HEK293 (cell line): ENCODE measurements at regions not wholly inside any gene's neighbourhood (a gene's known extent, or its start where the extent isn't known, plus 50 kb on each side); places are given as distances from the start of the nearest gene placed in this dataset.

Experiments
- CTCF ChIA-PET: fragments of 350-600 bp; formaldehyde crosslinking; extraction: SDS; loops from one replicate; lab custom pipeline; 2021; ENCODE audit warnings: antibody characterized with exemption; lab: Yijun Ruan, JAX
- POLR2A ChIA-PET: fragments of 300-600 bp; formaldehyde crosslinking; extraction: SDS; loops from one replicate; lab custom pipeline; 2020; ENCODE audit warnings: antibody characterized with exemption, inconsistent platforms; lab: Yijun Ruan, JAX
- H3K27ac ChIP-seq: fragments of 200-500 bp; sonication (Bioruptor generic); 2 replicates; pipeline ENCODE4 v1.5.1; 2014; ENCODE audit warnings: low read depth, low read length, control low read depth, inconsistent platforms; ENCODE audit errors: extremely low read depth
- H3K36me3 ChIP-seq, 2 experiments: fragments of 200-500 bp in 1 of 2; sonication (Bioruptor generic) in 1 of 2; 1 replicate in 1 of 2; 2 replicates in 1 of 2; pipeline ENCODE4 v1.5.1; 2014 to 2017; ENCODE audit warnings: inconsistent platforms in 2 of 2, low read length in 2 of 2; ENCODE audit not compliant: control insufficient read depth in 2 of 2, insufficient read depth in 1 of 2
- H3K4me1 ChIP-seq: fragments of 200-500 bp; sonication (Bioruptor generic); 2 replicates; pipeline ENCODE4 v1.5.1; 2014; ENCODE audit warnings: mild to moderate bottlenecking, low read length, inconsistent platforms; ENCODE audit not compliant: control insufficient read depth, insufficient read depth
- H3K4me3 ChIP-seq: 2 replicates; pipeline ENCODE4 v1.5.1; 2011; ENCODE audit warnings: low read depth, mild to moderate bottlenecking, control low read depth, low read length, moderate library complexity
- H3K9me3 ChIP-seq: fragments of 200-500 bp; sonication (Bioruptor generic); 2 replicates; pipeline ENCODE4 v1.5.1; 2014; ENCODE audit warnings: low read depth, low read length, inconsistent platforms; ENCODE audit not compliant: control insufficient read depth, insufficient read depth
- GFI1B ChIP-seq: fragments of 450-650 bp; formaldehyde crosslinking; IDR thresholded peaks from 2 replicates; pipeline ENCODE4 v1.5.1; 2016; ENCODE audit warnings: missing biosample characterization, missing genetic modification characterization
- IKZF3 ChIP-seq: fragments of 450-650 bp; IDR thresholded peaks from 2 replicates; pipeline ENCODE4 v1.5.0; 2018; ENCODE audit warnings: missing biosample characterization, mild to moderate bottlenecking, missing genetic modification characterization, moderate library complexity
- SCRT1 ChIP-seq: fragments of 450-650 bp; formaldehyde crosslinking; IDR thresholded peaks from 2 replicates; pipeline ENCODE4 v1.5.1; 2016; ENCODE audit warnings: missing biosample characterization, missing genetic modification characterization, borderline replicate concordance
- SP7 ChIP-seq: fragments of 450-650 bp; formaldehyde crosslinking; IDR thresholded peaks from 2 replicates; pipeline ENCODE4 v1.5.1; 2016; ENCODE audit warnings: missing biosample characterization, missing genetic modification characterization
- ZBTB21 ChIP-seq: fragments of 450-650 bp; formaldehyde crosslinking; IDR thresholded peaks from 2 replicates; pipeline ENCODE4 v1.5.1; 2017; ENCODE audit warnings: missing biosample characterization, missing genetic modification characterization
- ZBTB7A ChIP-seq: fragments of 450-650 bp; formaldehyde crosslinking; IDR thresholded peaks from 2 replicates; pipeline ENCODE4 v1.5.1; 2016; ENCODE audit warnings: low read depth, missing biosample characterization, missing genetic modification characterization
- ZFP3 ChIP-seq: fragments of 450-650 bp; formaldehyde crosslinking; IDR thresholded peaks from 2 replicates; pipeline ENCODE4 v1.5.1; 2016; ENCODE audit warnings: low read depth, missing biosample characterization, missing genetic modification characterization
- ZNF10 ChIP-seq: fragments of 450-650 bp; formaldehyde crosslinking; IDR thresholded peaks from 2 replicates; pipeline ENCODE4 v1.5.1; 2017; ENCODE audit warnings: missing biosample characterization, missing genetic modification characterization
- ZNF214 ChIP-seq: fragments of 450-650 bp; formaldehyde crosslinking; IDR thresholded peaks from 2 replicates; pipeline ENCODE4 v1.5.1; 2017; ENCODE audit warnings: missing biosample characterization, mild to moderate bottlenecking, missing genetic modification characterization, borderline replicate concordance
- ZNF335 ChIP-seq: fragments of 450-650 bp; formaldehyde crosslinking; conservative IDR thresholded peaks from 2 replicates; pipeline ENCODE4 v1.5.1; 2016; ENCODE audit warnings: missing biosample characterization, missing genetic modification characterization
- ZNF513 ChIP-seq: fragments of 450-650 bp; IDR thresholded peaks from 2 replicates; pipeline ENCODE4 v1.5.1; 2018; ENCODE audit warnings: missing biosample characterization, missing genetic modification characterization
- ZNF585B ChIP-seq: fragments of 450-650 bp; formaldehyde crosslinking; IDR thresholded peaks from 2 replicates; pipeline ENCODE4 v1.5.1; 2016; ENCODE audit warnings: missing biosample characterization, missing genetic modification characterization
- ZNF600 ChIP-seq: fragments of 450-650 bp; formaldehyde crosslinking; IDR thresholded peaks from 2 replicates; pipeline ENCODE4 v1.5.1; 2016; ENCODE audit warnings: missing biosample characterization, missing genetic modification characterization
- ZNF645 ChIP-seq: fragments of 450-650 bp; formaldehyde crosslinking; IDR thresholded peaks from 2 replicates; pipeline ENCODE4; 2016; ENCODE audit warnings: missing biosample characterization, missing genetic modification characterization
- ZSCAN4 ChIP-seq: fragments of 450-650 bp; formaldehyde crosslinking; IDR thresholded peaks from 2 replicates; pipeline ENCODE4 v1.5.1; 2017; ENCODE audit warnings: missing biosample characterization, missing genetic modification characterization
- TF ChIP-seq, protein P1 (sequence below): fragments of 450-650 bp; formaldehyde crosslinking; IDR thresholded peaks from 2 replicates; pipeline ENCODE4 v1.5.1; 2016; ENCODE audit warnings: missing biosample characterization, missing genetic modification characterization, borderline replicate concordance

GRCh38 chr12:24191117-24191516 lies 241.6 kb upstream of the SOX5 start:
- POLR2A ChIA-PET = no interaction called here
- Histone ChIP-seq H3K4me3 (no peak overlapping the region), H3K27ac (no peak overlapping the region), H3K9me3 (no peaks in the 10 kb centered on the region), H3K36me3 (no peaks in the 10 kb centered on the region), H3K4me1 (no peaks in the 10 kb centered on the region)
- TF ChIP-seq ZNF214 (tag by site-specific recombination) = no peak
- no peak for TF ChIP-seq ZNF645
- CTCF ChIA-PET = no interaction called here

GRCh38 chr12:24185782-24186181 lies 236.3 kb upstream of the SOX5 start:
- POLR2A ChIA-PET = no interaction called here
- Histone ChIP-seq H3K27ac (no peak overlapping the region), H3K4me3 (no peak overlapping the region)
- TF ChIP-seq ZBTB7A (tag by site-specific recombination) (no peak), SCRT1 (tag by site-specific recombination) (no peak), ZNF600 (tag by site-specific recombination) (no peak), ZNF513 (tag by site-specific recombination) (no peak), ZFP3 (tag by site-specific recombination) (no peak), ZSCAN4 (tag by site-specific recombination) (no peak)
- TF ChIP-seq, all 188 proteins: peak for 0
- CTCF ChIA-PET = no interaction called here
- no peaks in the 10 kb centered on the region for H3K36me3 ChIP-seq
- H3K4me1 ChIP-seq = no peaks in the 10 kb centered on the region
- H3K9me3 ChIP-seq = no peaks in the 10 kb centered on the region

DNA sequence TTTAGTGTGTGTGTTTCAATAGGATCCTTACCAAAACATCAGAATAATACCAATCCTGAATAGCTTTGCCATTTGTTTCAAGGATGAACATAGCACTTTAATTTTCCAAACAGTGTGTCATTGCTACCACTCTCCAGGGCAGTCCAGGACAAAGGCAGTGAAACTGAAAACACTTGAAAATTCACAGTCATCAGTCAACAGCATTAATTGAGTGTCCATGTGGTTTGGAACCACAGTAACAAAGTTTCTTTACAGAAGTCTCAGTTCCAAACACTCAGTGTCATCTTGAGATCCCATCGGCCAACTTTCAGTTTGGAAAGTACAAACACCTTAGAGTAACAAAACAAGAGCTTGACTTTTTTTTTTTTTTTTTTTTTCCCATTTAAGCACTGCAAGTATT lies 228.4 kb upstream of the SOX5 start:
- Histone ChIP-seq H3K4me3 (no peak overlapping the region), H3K9me3 (no peaks in the 10 kb centered on the region), H3K27ac (no peak overlapping the region), H3K4me1 (no peaks in the 10 kb centered on the region), H3K36me3 (no peaks in the 10 kb centered on the region)
- TF ChIP-seq ZNF335 (tag by site-specific recombination) = no peak
- no peak for TF ChIP-seq ZFP3 (tag by site-specific recombination)
- TF ChIP-seq ZBTB21 (tag by site-specific recombination) = no peak
- TF ChIP-seq, protein P1, sequence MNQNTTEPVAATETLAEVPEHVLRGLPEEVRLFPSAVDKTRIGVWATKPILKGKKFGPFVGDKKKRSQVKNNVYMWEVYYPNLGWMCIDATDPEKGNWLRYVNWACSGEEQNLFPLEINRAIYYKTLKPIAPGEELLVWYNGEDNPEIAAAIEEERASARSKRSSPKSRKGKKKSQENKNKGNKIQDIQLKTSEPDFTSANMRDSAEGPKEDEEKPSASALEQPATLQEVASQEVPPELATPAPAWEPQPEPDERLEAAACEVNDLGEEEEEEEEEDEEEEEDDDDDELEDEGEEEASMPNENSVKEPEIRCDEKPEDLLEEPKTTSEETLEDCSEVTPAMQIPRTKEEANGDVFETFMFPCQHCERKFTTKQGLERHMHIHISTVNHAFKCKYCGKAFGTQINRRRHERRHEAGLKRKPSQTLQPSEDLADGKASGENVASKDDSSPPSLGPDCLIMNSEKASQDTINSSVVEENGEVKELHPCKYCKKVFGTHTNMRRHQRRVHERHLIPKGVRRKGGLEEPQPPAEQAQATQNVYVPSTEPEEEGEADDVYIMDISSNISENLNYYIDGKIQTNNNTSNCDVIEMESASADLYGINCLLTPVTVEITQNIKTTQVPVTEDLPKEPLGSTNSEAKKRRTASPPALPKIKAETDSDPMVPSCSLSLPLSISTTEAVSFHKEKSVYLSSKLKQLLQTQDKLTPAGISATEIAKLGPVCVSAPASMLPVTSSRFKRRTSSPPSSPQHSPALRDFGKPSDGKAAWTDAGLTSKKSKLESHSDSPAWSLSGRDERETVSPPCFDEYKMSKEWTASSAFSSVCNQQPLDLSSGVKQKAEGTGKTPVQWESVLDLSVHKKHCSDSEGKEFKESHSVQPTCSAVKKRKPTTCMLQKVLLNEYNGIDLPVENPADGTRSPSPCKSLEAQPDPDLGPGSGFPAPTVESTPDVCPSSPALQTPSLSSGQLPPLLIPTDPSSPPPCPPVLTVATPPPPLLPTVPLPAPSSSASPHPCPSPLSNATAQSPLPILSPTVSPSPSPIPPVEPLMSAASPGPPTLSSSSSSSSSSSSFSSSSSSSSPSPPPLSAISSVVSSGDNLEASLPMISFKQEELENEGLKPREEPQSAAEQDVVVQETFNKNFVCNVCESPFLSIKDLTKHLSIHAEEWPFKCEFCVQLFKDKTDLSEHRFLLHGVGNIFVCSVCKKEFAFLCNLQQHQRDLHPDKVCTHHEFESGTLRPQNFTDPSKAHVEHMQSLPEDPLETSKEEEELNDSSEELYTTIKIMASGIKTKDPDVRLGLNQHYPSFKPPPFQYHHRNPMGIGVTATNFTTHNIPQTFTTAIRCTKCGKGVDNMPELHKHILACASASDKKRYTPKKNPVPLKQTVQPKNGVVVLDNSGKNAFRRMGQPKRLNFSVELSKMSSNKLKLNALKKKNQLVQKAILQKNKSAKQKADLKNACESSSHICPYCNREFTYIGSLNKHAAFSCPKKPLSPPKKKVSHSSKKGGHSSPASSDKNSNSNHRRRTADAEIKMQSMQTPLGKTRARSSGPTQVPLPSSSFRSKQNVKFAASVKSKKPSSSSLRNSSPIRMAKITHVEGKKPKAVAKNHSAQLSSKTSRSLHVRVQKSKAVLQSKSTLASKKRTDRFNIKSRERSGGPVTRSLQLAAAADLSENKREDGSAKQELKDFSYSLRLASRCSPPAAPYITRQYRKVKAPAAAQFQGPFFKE (tag by site-specific recombination) = no peak
- TF ChIP-seq IKZF3 (tag by site-specific recombination) = no peak
- TF ChIP-seq ZNF10 (tag by site-specific recombination) = no peak
- TF ChIP-seq ZSCAN4 (tag by site-specific recombination) = no peak
- no peak for TF ChIP-seq GFI1B (tag by site-specific recombination)
- no peak for TF ChIP-seq SP7
- no peak for TF ChIP-seq ZNF585B (tag by site-specific recombination)
- ChIA-PET CTCF (interaction anchor here (0.6 kb wide), 1 partner anchor 11 kb away, joined by 3 read pairs; no protein-coding TSS in a partner anchor), POLR2A (no interaction called here)
